B cell (primary cell): ENCODE measurements at regions not wholly inside any gene's neighbourhood (a gene's known extent, or its start where the extent isn't known, plus 50 kb on each side); places are given as distances from the start of the nearest gene placed in this dataset.

Source experiments
- ATAC-seq: fragments of 200-7000 bp; cut with Tn5 transposase; one replicate; pipeline ENCODE4 v1.10.0; 2021; ENCODE audit warnings: low read depth, mild to moderate bottlenecking, moderate number of reproducible peaks, moderate library complexity
- CTCF ChIA-PET: fragments of 350-600 bp; sonication (Branson Sonifier 250); formaldehyde crosslinking; loops from one replicate; lab custom pipeline; 2021; ENCODE audit warnings: antibody characterized with exemption, inconsistent platforms; lab: Charles Lee
- POLR2A ChIA-PET: fragments of 350-600 bp; sonication (Branson Sonifier 250); formaldehyde crosslinking; loops from one replicate; lab custom pipeline; 2021; ENCODE audit warnings: antibody characterized with exemption; lab: Charles Lee
- DNase-seq: peaks from one replicate; pipeline ENCODE4 v3.0.0; 2013
- H2AFZ ChIP-seq: 2 replicates; pipeline ENCODE4 v1.6.1; 2012; ENCODE audit warnings: mild to moderate bottlenecking, low read depth, low read length; ENCODE audit not compliant: insufficient read depth, poor library complexity, severe bottlenecking
- H3K27ac ChIP-seq, 2 donors: 1 replicate in 1 of 2; 2 replicates in 1 of 2; pipeline ENCODE4 v1.5.1; 2012 to 2013; ENCODE audit warnings: low read length in 2 of 2, mild to moderate bottlenecking in 2 of 2, moderate library complexity in 1 of 2
- H3K27me3 ChIP-seq, 4 experiments: fragments of 200-600 bp in 1 of 4; sonication (generic) in 1 of 4; replicated peaks in 1 of 4; 1 replicate in 2 of 4; 2 replicates in 2 of 4; pipeline versions ENCODE4 v1.6.1 to v1.7.0; 2013 to 2016; ENCODE audit warnings: low read length in 3 of 4, mild to moderate bottlenecking in 2 of 4, mixed read lengths in 1 of 4, moderate library complexity in 1 of 4; ENCODE audit not compliant: insufficient read depth in 4 of 4, control insufficient read depth in 3 of 4; ENCODE audit errors: control extremely low read depth in 1 of 4
- H3K36me3 ChIP-seq, 2 experiments: replicated peaks in 1 of 2; 1 replicate in 1 of 2; 2 replicates in 1 of 2; pipeline versions ENCODE4 v1.6.1 to v1.7.1; 2013; ENCODE audit warnings: low read length in 1 of 2; ENCODE audit not compliant: insufficient read depth in 2 of 2, control insufficient read depth in 1 of 2; ENCODE audit errors: control extremely low read depth in 1 of 2, extremely low read depth in 1 of 2
- H3K4me1 ChIP-seq, 2 donors: fragments of 200-600 bp in 1 of 2; sonication (generic) in 1 of 2; 1 replicate in 1 of 2; 2 replicates in 1 of 2; pipeline versions ENCODE4 v1.5.1 to v1.6.1; 2013 to 2017; ENCODE audit warnings: low read length in 2 of 2; ENCODE audit not compliant: control insufficient read depth in 2 of 2, insufficient read depth in 2 of 2
- H3K4me2 ChIP-seq: replicated peaks from 2 replicates; pipeline ENCODE3; 2012; ENCODE audit warnings: mild to moderate bottlenecking, low read depth, low read length; ENCODE audit not compliant: poor library complexity, severe bottlenecking
- H3K4me3 ChIP-seq, 5 experiments: fragments of 200-600 bp in 1 of 5; sonication (generic) in 1 of 5; 1 replicate in 3 of 5; 2 replicates in 2 of 5; pipeline versions ENCODE4 v1.5.1 to v1.7.0; 2011 to 2016; ENCODE audit warnings: low read length in 4 of 5, mild to moderate bottlenecking in 4 of 5, low read depth in 2 of 5, control low read depth in 1 of 5, moderate library complexity in 1 of 5; ENCODE audit not compliant: insufficient read depth in 1 of 5; ENCODE audit errors: control extremely low read depth in 1 of 5, extremely low read depth in 1 of 5
- H3K79me2 ChIP-seq: fragments of 200-600 bp; sonication (generic); one replicate; pipeline ENCODE4 v1.6.0; 2016; ENCODE audit warnings: low read length; ENCODE audit not compliant: control insufficient read depth, insufficient read depth
- H3K9ac ChIP-seq: fragments of 200-600 bp; sonication (generic); 2 replicates; pipeline ENCODE4 v1.6.1; 2017; ENCODE audit warnings: mild to moderate bottlenecking, low read length, moderate library complexity
- H3K9me3 ChIP-seq, 3 donors: one replicate each; pipeline versions ENCODE4 v1.6.1 to v1.7.1; 2013; ENCODE audit warnings: low read length in 2 of 3; ENCODE audit not compliant: control insufficient read depth in 2 of 3, insufficient read depth in 1 of 3; ENCODE audit errors: control extremely low read depth in 1 of 3
- H4K20me1 ChIP-seq: 2 replicates; pipeline ENCODE4 v1.6.0; 2012; ENCODE audit warnings: mild to moderate bottlenecking, low read length; ENCODE audit not compliant: insufficient read depth, control insufficient read depth, poor library complexity, severe bottlenecking
- H3K27ac Mint-ChIP-seq: one replicate; pipeline ENCODE4 v1.8.0; 2021; ENCODE audit warnings: mixed read lengths
- H3K27me3 Mint-ChIP-seq: one replicate; pipeline ENCODE4 v1.8.0; 2021; ENCODE audit warnings: mixed read lengths
- H3K4me1 Mint-ChIP-seq: one replicate; pipeline ENCODE4 v1.8.0; 2021; ENCODE audit warnings: mixed read lengths
- H3K4me3 Mint-ChIP-seq: one replicate; pipeline ENCODE4 v1.8.0; 2021; ENCODE audit warnings: mixed read lengths
- H3K9me3 Mint-ChIP-seq: one replicate; pipeline ENCODE4 v1.8.0; 2022; ENCODE audit warnings: mixed read lengths; ENCODE audit not compliant: insufficient read depth
- EZH2 ChIP-seq: IDR thresholded peaks from 2 replicates; pipeline ENCODE4 v1.6.1; 2012; ENCODE audit warnings: borderline replicate concordance, low read depth, mild to moderate bottlenecking, moderate library complexity, low read length; ENCODE audit not compliant: insufficient read depth, poor library complexity, severe bottlenecking
- WGBS: methylation state at CpG from one replicate; pipeline ENCODE4 v1.1.5; 2013; ENCODE audit warnings: missing lambda C conversion rate; ENCODE audit not compliant: insufficient coverage; 5-methylcytosine and 5-hydroxymethylcytosine counted together
- intact Hi-C: fragments of 100-400 bp; cut with micrococcal nuclease; formaldehyde crosslinking; loops from one replicate; pipeline ENCODE4 v1.10.0; 2022
- TF ChIP-seq, protein P1 (sequence below): fragments of 200-600 bp; IDR thresholded peaks from one replicate; pipeline ENCODE4 v1.8.0; 2022; ENCODE audit warnings: antibody characterized with exemption, mild to moderate bottlenecking

DNA sequence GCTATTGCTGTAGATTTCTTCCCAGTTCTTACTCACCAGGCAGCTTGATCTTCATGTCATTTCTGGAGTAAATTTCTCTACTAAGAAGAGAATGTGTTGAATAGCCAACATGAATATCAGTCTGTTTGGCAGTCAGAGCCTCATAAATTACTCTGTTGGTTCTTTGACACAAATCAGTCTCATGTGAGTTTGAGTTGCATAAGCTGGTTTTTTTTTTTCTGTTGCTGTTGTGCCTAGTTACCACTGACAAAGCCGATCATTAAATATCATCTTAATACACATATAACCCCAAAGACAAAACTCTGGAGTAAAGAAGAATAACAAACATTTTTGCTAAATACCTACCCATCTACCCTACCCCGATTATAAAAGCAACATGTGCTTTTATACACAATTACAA is 240.5 kb upstream of the KCNJ16 start:
- CTCF ChIA-PET: no interaction called here
- Histone ChIP-seq H3K9ac (no peak overlapping the region), H2AFZ (no peak overlapping the region), H3K9me3 (no peaks in the 10 kb centered on the region), H3K4me2 (no peak overlapping the region), H3K27ac (no peak overlapping the region), H3K4me1 (no peaks in the 10 kb centered on the region), H3K4me3 (no peak overlapping the region), H3K79me2 (no peaks in the 10 kb centered on the region), H3K27me3 (no peaks in the 10 kb centered on the region), H3K36me3 (no peaks in the 10 kb centered on the region), H4K20me1 (no peaks in the 10 kb centered on the region)
- TF ChIP-seq, protein P1, sequence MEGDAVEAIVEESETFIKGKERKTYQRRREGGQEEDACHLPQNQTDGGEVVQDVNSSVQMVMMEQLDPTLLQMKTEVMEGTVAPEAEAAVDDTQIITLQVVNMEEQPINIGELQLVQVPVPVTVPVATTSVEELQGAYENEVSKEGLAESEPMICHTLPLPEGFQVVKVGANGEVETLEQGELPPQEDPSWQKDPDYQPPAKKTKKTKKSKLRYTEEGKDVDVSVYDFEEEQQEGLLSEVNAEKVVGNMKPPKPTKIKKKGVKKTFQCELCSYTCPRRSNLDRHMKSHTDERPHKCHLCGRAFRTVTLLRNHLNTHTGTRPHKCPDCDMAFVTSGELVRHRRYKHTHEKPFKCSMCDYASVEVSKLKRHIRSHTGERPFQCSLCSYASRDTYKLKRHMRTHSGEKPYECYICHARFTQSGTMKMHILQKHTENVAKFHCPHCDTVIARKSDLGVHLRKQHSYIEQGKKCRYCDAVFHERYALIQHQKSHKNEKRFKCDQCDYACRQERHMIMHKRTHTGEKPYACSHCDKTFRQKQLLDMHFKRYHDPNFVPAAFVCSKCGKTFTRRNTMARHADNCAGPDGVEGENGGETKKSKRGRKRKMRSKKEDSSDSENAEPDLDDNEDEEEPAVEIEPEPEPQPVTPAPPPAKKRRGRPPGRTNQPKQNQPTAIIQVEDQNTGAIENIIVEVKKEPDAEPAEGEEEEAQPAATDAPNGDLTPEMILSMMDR: no peak
- no peak for TF ChIP-seq EZH2
- Mint-ChIP-seq H3K9me3 (peaks cover 7% of the 10 kb centered on the region), H3K27ac (no peak overlapping the region), H3K4me3 (no peak overlapping the region), H3K27me3 (peaks cover 3% of the 10 kb centered on the region), H3K4me1 (no peaks in the 10 kb centered on the region)
- no peak for DNase-seq
- POLR2A ChIA-PET: no interaction called here
- WGBS: no CpG with 5 or more reads among the region's 2 CpGs
- no peak for ATAC-seq
- intact Hi-C loops: no loop called here

DNA sequence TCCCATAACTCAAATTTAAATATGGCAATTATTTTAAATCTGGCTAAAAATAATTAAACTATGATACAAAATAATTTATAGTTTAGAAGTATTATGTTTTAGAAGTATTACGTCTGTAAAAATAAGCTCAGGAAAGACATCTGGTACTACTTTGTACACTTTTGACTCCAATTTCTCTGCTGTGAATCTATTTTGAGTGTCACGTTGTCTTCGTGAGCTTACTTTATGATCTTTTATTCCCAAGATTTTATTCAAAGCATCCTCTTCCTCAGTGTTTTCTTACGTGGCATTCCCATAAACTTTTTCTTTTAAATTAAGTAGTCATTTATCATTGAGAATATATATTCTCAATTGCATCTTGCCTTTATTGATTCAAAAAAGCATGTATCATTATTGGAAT is 223.3 kb upstream of the KCNJ16 start:
- H3K9ac ChIP-seq: no peak overlapping the region
- no peaks in the 10 kb centered on the region for H3K27me3 Mint-ChIP-seq
- H3K4me2 ChIP-seq: no peak overlapping the region
- no peak for TF ChIP-seq EZH2
- TF ChIP-seq, protein P1: no peak
- H4K20me1 ChIP-seq: no peaks in the 10 kb centered on the region
- intact Hi-C loops: no loop called here
- no peaks in the 10 kb centered on the region for H3K4me1 ChIP-seq
- H3K27me3 ChIP-seq: no peaks in the 10 kb centered on the region
- peaks cover 6% of the 10 kb centered on the region for H3K9me3 Mint-ChIP-seq
- ChIA-PET CTCF (no interaction called here), POLR2A (no interaction called here)
- no peak for DNase-seq
- no peak overlapping the region for H3K27ac ChIP-seq
- H3K79me2 ChIP-seq: no peaks in the 10 kb centered on the region
- no peak overlapping the region for H3K4me3 ChIP-seq
- no peak overlapping the region for H2AFZ ChIP-seq
- no peaks in the 10 kb centered on the region for H3K9me3 ChIP-seq
- no peak overlapping the region for H3K27ac Mint-ChIP-seq
- no peak overlapping the region for H3K4me3 Mint-ChIP-seq
- WGBS: 90% methylated on average over 2 of the region's 4 CpGs
- H3K4me1 Mint-ChIP-seq: no peaks in the 10 kb centered on the region
- ATAC-seq: no peak
- H3K36me3 ChIP-seq: no peaks in the 10 kb centered on the region
